Colonic mucosa (tissue), 4 donors: ENCODE measurements at regions not wholly inside any gene's neighbourhood (a gene's known extent, or its start where the extent isn't known, plus 50 kb on each side); places are given as distances from the start of the nearest gene placed in this dataset.

Experiments used
- DNase-seq: peaks from one replicate; pipeline ENCODE4 v3.0.0-alpha.2; 2020
- H3K27ac ChIP-seq: fragments of 200-600 bp; one replicate; pipeline ENCODE4 v1.8.0; 2021
- H3K27me3 ChIP-seq: fragments of 200-600 bp; one replicate; pipeline ENCODE4 v1.8.0; 2021
- H3K36me3 ChIP-seq: fragments of 200-600 bp; one replicate; pipeline ENCODE4 v1.8.0; 2021
- H3K4me1 ChIP-seq: fragments of 200-600 bp; one replicate; pipeline ENCODE4 v1.8.0; 2021; ENCODE audit warnings: mild to moderate bottlenecking
- H3K4me3 ChIP-seq: fragments of 200-600 bp; one replicate; pipeline ENCODE4 v1.8.0; 2021
- H3K9ac ChIP-seq, 2 donors: one replicate each; pipeline ENCODE4 v1.7.0; 2013; ENCODE audit warnings: control low read depth in 2 of 2, low read depth in 2 of 2, low read length in 2 of 2
- H3K9me3 ChIP-seq: fragments of 200-600 bp; one replicate; pipeline ENCODE4 v1.8.0; 2021
- CTCF ChIP-seq: fragments of 200-600 bp; IDR thresholded peaks from one replicate; pipeline ENCODE4 v1.8.0; 2022; ENCODE audit warnings: antibody characterized with exemption, mild to moderate bottlenecking
- intact Hi-C: fragments of 100-400 bp; cut with DNase I; formaldehyde crosslinking; loops from one replicate; pipeline ENCODE4 v1.14.1; 2022
- donor health status: healthy.
- donor health status: DM: no; HTN: no; CAD: no.
- donor health status: DM: no; HTN: no; CAD: no.

GRCh38 chr6:156260815-156261214, 516.4 kb upstream of the ARID1B start:
- no peak overlapping the region for H3K4me3 ChIP-seq
- H3K27me3 ChIP-seq: no peaks in the 10 kb centered on the region
- H3K4me1 ChIP-seq: no peaks in the 10 kb centered on the region
- no peak for TF ChIP-seq CTCF
- no peak for DNase-seq
- intact Hi-C loops: no loop called here
- no peaks in the 10 kb centered on the region for H3K36me3 ChIP-seq
- H3K27ac ChIP-seq: no peak overlapping the region
- no peaks in the 10 kb centered on the region for H3K9me3 ChIP-seq
- no peak overlapping the region for H3K9ac ChIP-seq

- Histone ChIP-seq H3K4me1 (no peaks in the 10 kb centered on the region), H3K9me3 (no peaks in the 10 kb centered on the region), H3K27me3 (no peaks in the 10 kb centered on the region), H3K4me3 (no peak overlapping the region), H3K36me3 (no peaks in the 10 kb centered on the region), H3K9ac (no peak overlapping the region), H3K27ac (no peak overlapping the region)
- intact Hi-C loops: no loop called here
- TF ChIP-seq CTCF: no peak
- DNase-seq: no peak
Observed at GRCh38 chr6:156258981-156259380, 518.2 kb upstream of the ARID1B start.

- no peak for DNase-seq
- H3K27ac ChIP-seq: no peak overlapping the region
- intact Hi-C loops: no loop called here
- no peak overlapping the region for H3K9ac ChIP-seq
- no peaks in the 10 kb centered on the region for H3K36me3 ChIP-seq
- no peaks in the 10 kb centered on the region for H3K27me3 ChIP-seq
- H3K9me3 ChIP-seq: no peaks in the 10 kb centered on the region
- no peaks in the 10 kb centered on the region for H3K4me1 ChIP-seq
- no peak for TF ChIP-seq CTCF
- no peak overlapping the region for H3K4me3 ChIP-seq
Observed at GRCh38 chr6:156256161-156256560, 521.0 kb upstream of the ARID1B start.

GRCh38 chr6:156254240-156254639, 522.9 kb upstream of the ARID1B start:
- TF ChIP-seq CTCF: no peak
- no peaks in the 10 kb centered on the region for H3K36me3 ChIP-seq
- no peak overlapping the region for H3K27ac ChIP-seq
- no peak overlapping the region for H3K4me3 ChIP-seq
- DNase-seq: no peak
- H3K4me1 ChIP-seq: no peaks in the 10 kb centered on the region
- intact Hi-C loops: no loop called here
- no peaks in the 10 kb centered on the region for H3K9me3 ChIP-seq
- no peak overlapping the region for H3K9ac ChIP-seq
- H3K27me3 ChIP-seq: no peaks in the 10 kb centered on the region

GRCh38 chr6:156250593-156250992, 526.6 kb upstream of the ARID1B start:
- intact Hi-C loops: no loop called here
- Histone ChIP-seq H3K9ac (no peak overlapping the region), H3K36me3 (no peaks in the 10 kb centered on the region), H3K9me3 (no peaks in the 10 kb centered on the region), H3K27me3 (no peaks in the 10 kb centered on the region), H3K4me3 (no peak overlapping the region), H3K27ac (no peak overlapping the region), H3K4me1 (no peaks in the 10 kb centered on the region)
- no peak for DNase-seq
- TF ChIP-seq CTCF: no peak

- no peak for DNase-seq
- H3K4me3 ChIP-seq: no peak overlapping the region
- no peaks in the 10 kb centered on the region for H3K27me3 ChIP-seq
- no peak overlapping the region for H3K27ac ChIP-seq
- no peak for TF ChIP-seq CTCF
- H3K36me3 ChIP-seq: no peaks in the 10 kb centered on the region
- H3K4me1 ChIP-seq: no peaks in the 10 kb centered on the region
- no peak overlapping the region for H3K9ac ChIP-seq
- intact Hi-C loops: no loop called here
- no peaks in the 10 kb centered on the region for H3K9me3 ChIP-seq
Observed at GRCh38 chr6:156242206-156242605, 535.0 kb upstream of the ARID1B start.
